ENCODE measurements at regions not wholly inside any gene's neighbourhood (a gene's known extent, or its start where the extent isn't known, plus 50 kb on each side); places are given as distances from the start of the nearest gene placed in this dataset.

DNA sequence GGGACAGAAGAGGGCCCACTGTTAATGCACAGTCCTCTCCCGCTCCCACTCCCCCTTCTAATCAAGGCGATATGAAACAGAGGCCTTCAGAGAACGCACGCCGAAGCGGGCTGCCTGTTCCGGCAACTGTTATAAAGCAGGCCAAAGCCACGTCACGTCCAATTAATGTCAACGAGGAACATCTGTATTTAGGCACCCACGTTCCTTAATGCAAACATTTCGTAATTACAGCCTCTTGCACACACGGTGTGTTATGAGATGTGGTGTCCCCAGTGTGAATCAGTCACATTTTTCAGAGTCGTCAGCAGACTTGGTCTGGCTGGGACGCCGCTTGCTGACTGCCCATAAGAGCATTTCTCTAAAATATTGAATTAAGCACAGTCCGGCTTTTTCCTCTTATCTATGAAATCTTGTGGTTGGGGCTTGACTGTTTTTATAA lies 339.0 kb downstream of the NSG2 start (continued):
- no peak for TF ChIP-seq SP1 (IDR thresholded peaks at IDR 0.05)
- TF ChIP-seq RAD21 (IDR thresholded peaks at IDR 0.05) = no peak

- H3K27me3 ChIP-seq (ENCODE audit: control insufficient read depth in 4 of 4, insufficient read depth in 4 of 4, low read length in 3 of 4) = peaks cover 0 to 8% (median 5%) of the 10 kb centered on the region in 4 donors
- DNase-seq (ENCODE audit: low spot score) = no peak
- no peak overlapping the region for H3K9ac ChIP-seq (ENCODE audit: low read depth in 1 of 2, low read length in 2 of 2)
- H3K4me3 ChIP-seq (ENCODE audit: low read depth in 1 of 3, low read length in 3 of 3) = no peak overlapping the region
- 83% methylated on average over 3 of the region's 3 CpGs for WGBS
- H3K36me3 ChIP-seq (ENCODE audit: control insufficient read depth in 4 of 4, insufficient read depth in 3 of 4, low read depth in 1 of 4, low read length in 3 of 4) = no peaks in the 10 kb centered on the region
- peaks cover 0 to 4% (median 0%) of the 10 kb centered on the region in 4 donors for H3K9me3 ChIP-seq (ENCODE audit: control insufficient read depth in 4 of 4, low read length in 3 of 4)
- H3K27ac ChIP-seq (ENCODE audit: low read depth in 1 of 2, low read length in 2 of 2) = no peak overlapping the region
- H3K4me1 ChIP-seq (ENCODE audit: control insufficient read depth in 4 of 4, insufficient read depth in 4 of 4, low read length in 3 of 4) = no peaks in the 10 kb centered on the region
- TF ChIP-seq HNF4G (IDR thresholded peaks at IDR 0.05) (no peak), FOXA1 (IDR thresholded peaks at IDR 0.05) (no peak), ATF3 (IDR thresholded peaks at IDR 0.05) (no peak), RAD21 (IDR thresholded peaks at IDR 0.05) (no peak), EGR1 (IDR thresholded peaks at IDR 0.05; ENCODE audit: low read depth in 2 of 2) (no peak), SP1 (IDR thresholded peaks at IDR 0.05) (no peak), FOXA2 (IDR thresholded peaks at IDR 0.05) (no peak), YY1 (IDR thresholded peaks at IDR 0.05) (no peak), MAX (IDR thresholded peaks at IDR 0.05) (no peak), HNF4A (conservative IDR thresholded peaks at IDR 0.05) (no peak), GABPA (IDR thresholded peaks at IDR 0.05 in 1 of 2, conservative IDR thresholded peaks at IDR 0.05 in 1 of 2) (no peak), REST (IDR thresholded peaks at IDR 0.05) (no peak), NR2F2 (IDR thresholded peaks at IDR 0.05) (no peak), JUND (IDR thresholded peaks at IDR 0.05) (no peak), RXRA (IDR thresholded peaks at IDR 0.05) (no peak), TAF1 (conservative IDR thresholded peaks at IDR 0.05) (no peak)
- TF ChIP-seq, protein P1, sequence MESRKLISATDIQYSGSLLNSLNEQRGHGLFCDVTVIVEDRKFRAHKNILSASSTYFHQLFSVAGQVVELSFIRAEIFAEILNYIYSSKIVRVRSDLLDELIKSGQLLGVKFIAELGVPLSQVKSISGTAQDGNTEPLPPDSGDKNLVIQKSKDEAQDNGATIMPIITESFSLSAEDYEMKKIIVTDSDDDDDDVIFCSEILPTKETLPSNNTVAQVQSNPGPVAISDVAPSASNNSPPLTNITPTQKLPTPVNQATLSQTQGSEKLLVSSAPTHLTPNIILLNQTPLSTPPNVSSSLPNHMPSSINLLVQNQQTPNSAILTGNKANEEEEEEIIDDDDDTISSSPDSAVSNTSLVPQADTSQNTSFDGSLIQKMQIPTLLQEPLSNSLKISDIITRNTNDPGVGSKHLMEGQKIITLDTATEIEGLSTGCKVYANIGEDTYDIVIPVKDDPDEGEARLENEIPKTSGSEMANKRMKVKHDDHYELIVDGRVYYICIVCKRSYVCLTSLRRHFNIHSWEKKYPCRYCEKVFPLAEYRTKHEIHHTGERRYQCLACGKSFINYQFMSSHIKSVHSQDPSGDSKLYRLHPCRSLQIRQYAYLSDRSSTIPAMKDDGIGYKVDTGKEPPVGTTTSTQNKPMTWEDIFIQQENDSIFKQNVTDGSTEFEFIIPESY (IDR thresholded peaks at IDR 0.05) = no peak
Measured at GRCh38 chr5:174386306-174386705, 338.1 kb upstream of the MSX2 start.

DNA sequence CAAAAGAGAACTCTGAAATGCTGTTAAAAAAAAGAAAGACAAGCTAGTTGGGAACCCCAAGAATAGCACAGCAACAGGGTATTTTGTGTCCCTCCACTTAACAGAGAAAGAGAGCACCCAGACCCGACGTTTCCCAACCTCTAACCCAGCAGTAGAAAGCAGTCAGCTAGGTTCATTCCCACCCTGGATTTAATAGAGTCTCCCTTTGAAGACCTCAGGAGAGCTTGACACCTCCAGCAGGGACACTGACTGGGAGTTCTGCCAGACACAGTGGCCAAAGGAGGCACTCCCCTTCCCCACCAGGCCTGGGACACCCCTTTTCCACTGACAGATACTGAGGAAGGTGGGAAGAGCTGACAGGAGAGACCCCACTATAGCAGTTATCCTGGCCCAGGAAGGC lies 337.5 kb upstream of the MSX2 start:
- no peak overlapping the region for H3K4me3 ChIP-seq (ENCODE audit: low read depth in 1 of 3, low read length in 3 of 3)
- no peak overlapping the region for H3K27ac ChIP-seq (ENCODE audit: low read depth in 1 of 2, low read length in 2 of 2)
- peaks cover 0 to 8% (median 5%) of the 10 kb centered on the region in 4 donors for H3K27me3 ChIP-seq (ENCODE audit: control insufficient read depth in 4 of 4, insufficient read depth in 4 of 4, low read length in 3 of 4)
- H3K9ac ChIP-seq (ENCODE audit: low read depth in 1 of 2, low read length in 2 of 2) = no peak overlapping the region
- 45% methylated on average over 2 of the region's 2 CpGs for WGBS
- no peak for DNase-seq (ENCODE audit: low spot score)
- H3K4me1 ChIP-seq (ENCODE audit: control insufficient read depth in 4 of 4, insufficient read depth in 4 of 4, low read length in 3 of 4) = no peaks in the 10 kb centered on the region
- peaks cover 0 to 4% (median 0%) of the 10 kb centered on the region in 4 donors for H3K9me3 ChIP-seq (ENCODE audit: control insufficient read depth in 4 of 4, low read length in 3 of 4)
- no peaks in the 10 kb centered on the region for H3K36me3 ChIP-seq (ENCODE audit: control insufficient read depth in 4 of 4, insufficient read depth in 3 of 4, low read depth in 1 of 4, low read length in 3 of 4)
- TF ChIP-seq EGR1 (IDR thresholded peaks at IDR 0.05; ENCODE audit: low read depth in 2 of 2) = no peak
- no peak for TF ChIP-seq REST (IDR thresholded peaks at IDR 0.05)
- no peak for TF ChIP-seq GABPA (IDR thresholded peaks at IDR 0.05 in 1 of 2, conservative IDR thresholded peaks at IDR 0.05 in 1 of 2)
- no peak for TF ChIP-seq CTCF (IDR thresholded peaks at IDR 0.05; ENCODE audit: low read depth, low read length, missing input control)
- TF ChIP-seq NR2F2 (IDR thresholded peaks at IDR 0.05) = no peak
- TF ChIP-seq TAF1 (conservative IDR thresholded peaks at IDR 0.05) = no peak
- TF ChIP-seq JUND (IDR thresholded peaks at IDR 0.05) = no peak
- TF ChIP-seq RAD21 (IDR thresholded peaks at IDR 0.05) = no peak
- TF ChIP-seq ATF3 (IDR thresholded peaks at IDR 0.05) = no peak
- TF ChIP-seq RXRA (IDR thresholded peaks at IDR 0.05) = no peak
